HEK293T (cell line): ENCODE measurements at regions not wholly inside any gene's neighbourhood (a gene's known extent, or its start where the extent isn't known, plus 50 kb on each side); places are given as distances from the start of the nearest gene placed in this dataset.

Source experiments
- BHLHE40 ChIP-seq: fragments of 450-650 bp; IDR thresholded peaks from 2 replicates; pipeline ENCODE4 v1.6.1; 2016; ENCODE audit warnings: mild to moderate bottlenecking, moderate library complexity, borderline replicate concordance
- ELF4 ChIP-seq: fragments of 450-650 bp; IDR thresholded peaks from 2 replicates; pipeline ENCODE4 v1.6.1; 2017; ENCODE audit warnings: antibody characterized with exemption
- FOXM1 ChIP-seq: fragments of 450-650 bp; IDR thresholded peaks from 2 replicates; pipeline ENCODE4 v1.6.1; 2017; ENCODE audit warnings: mild to moderate bottlenecking, borderline replicate concordance
- NFRKB ChIP-seq: fragments of 450-650 bp; IDR thresholded peaks from 2 replicates; pipeline ENCODE4 v1.6.1; 2016; ENCODE audit warnings: mild to moderate bottlenecking, moderate library complexity
- SP1 ChIP-seq: fragments of 450-650 bp; IDR thresholded peaks from 2 replicates; pipeline ENCODE4 v1.6.1; 2017
- SUZ12 ChIP-seq: fragments of 450-650 bp; IDR thresholded peaks from 2 replicates; pipeline ENCODE4 v1.6.1; 2016; ENCODE audit warnings: mild to moderate bottlenecking
- TF ChIP-seq, protein P1 (sequence below): fragments of 450-650 bp; IDR thresholded peaks from 2 replicates; pipeline ENCODE4 v1.6.1; 2016

DNA sequence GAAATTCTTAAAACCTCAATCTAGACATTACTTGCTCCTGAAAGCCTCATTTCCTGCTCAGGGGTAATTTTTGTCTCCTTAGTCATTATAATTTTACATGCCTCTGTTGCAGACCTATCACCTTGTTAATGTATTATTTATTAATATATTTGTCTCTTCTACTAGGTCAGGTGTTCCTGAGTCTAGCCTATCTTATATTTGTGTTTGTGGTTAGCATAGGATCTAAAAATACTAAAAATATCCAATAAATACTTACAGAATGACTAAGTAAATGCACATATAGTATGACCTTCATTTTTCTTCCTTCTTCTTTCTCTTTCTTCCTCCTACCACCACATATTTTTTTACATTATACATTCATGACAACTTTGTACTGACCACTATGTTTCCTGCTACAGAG lies 268.9 kb upstream of the HS3ST5 start:
- no peak for TF ChIP-seq ELF4
- no peak for TF ChIP-seq BHLHE40
- no peak for TF ChIP-seq SUZ12
- TF ChIP-seq SP1 = no peak
- no peak for TF ChIP-seq FOXM1
- TF ChIP-seq NFRKB = no peak
- TF ChIP-seq, protein P1, sequence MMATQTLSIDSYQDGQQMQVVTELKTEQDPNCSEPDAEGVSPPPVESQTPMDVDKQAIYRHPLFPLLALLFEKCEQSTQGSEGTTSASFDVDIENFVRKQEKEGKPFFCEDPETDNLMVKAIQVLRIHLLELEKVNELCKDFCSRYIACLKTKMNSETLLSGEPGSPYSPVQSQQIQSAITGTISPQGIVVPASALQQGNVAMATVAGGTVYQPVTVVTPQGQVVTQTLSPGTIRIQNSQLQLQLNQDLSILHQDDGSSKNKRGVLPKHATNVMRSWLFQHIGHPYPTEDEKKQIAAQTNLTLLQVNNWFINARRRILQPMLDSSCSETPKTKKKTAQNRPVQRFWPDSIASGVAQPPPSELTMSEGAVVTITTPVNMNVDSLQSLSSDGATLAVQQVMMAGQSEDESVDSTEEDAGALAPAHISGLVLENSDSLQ = no peak
